ENCODE measurements at regions not wholly inside any gene's neighbourhood (a gene's known extent, or its start where the extent isn't known, plus 50 kb on each side); places are given as distances from the start of the nearest gene placed in this dataset.

DNA sequence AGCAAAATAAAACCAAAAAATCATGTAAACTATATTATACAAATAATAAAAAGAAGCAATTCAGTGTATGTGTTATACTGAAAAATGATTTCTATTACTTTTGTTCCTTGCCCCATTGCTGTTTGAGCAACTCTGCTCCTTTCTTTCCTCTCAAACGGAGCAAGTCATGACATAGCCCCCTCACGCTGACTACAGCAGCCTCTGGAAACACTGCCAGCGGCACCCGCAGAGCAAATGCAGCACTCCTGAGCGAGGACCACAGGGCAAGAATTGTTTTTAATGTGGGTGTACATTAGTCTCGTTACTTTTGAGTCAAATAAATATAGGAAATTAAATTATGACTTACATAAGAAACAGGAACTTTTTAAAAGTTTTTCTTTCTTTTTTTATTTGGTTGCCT, 350.1 kb upstream of the HSF2 start:
- Histone ChIP-seq H2AFZ (peak overlapping the region; percentile 77), H3K4me3 (peak overlapping the region; percentile 70), H3K9ac (peak overlapping the region; percentile 61), H4K20me1 (ENCODE audit: insufficient read depth) (no peaks in the 10 kb centered on the region), H3F3A (ENCODE audit: insufficient read depth) (no peaks in the 10 kb centered on the region), H3K27me3 (replicated peaks; ENCODE audit: insufficient read depth) (no peaks in the 10 kb centered on the region), H3K79me2 (ENCODE audit: insufficient read depth) (no peaks in the 10 kb centered on the region), H3K9me2 (ENCODE audit: insufficient read depth) (no peaks in the 10 kb centered on the region), H3K27ac (no peak overlapping the region), H3K36me3 (ENCODE audit: low read depth) (no peaks in the 10 kb centered on the region), H3K9me3 (ENCODE audit: low read depth) (no peaks in the 10 kb centered on the region), H3K4me1 (ENCODE audit: insufficient read depth) (peaks cover 13% of the 10 kb centered on the region; the same call in 1 of the 2 replicates), H3K4me2 (ENCODE audit: unreplicated experiment) (peak overlapping the region; percentile 82)
- TF ChIP-seq EZH2 (IDR thresholded peaks at IDR 0.05; ENCODE audit: insufficient read depth, poor library complexity, severe bottlenecking) (no peak), EZH2phosphoT487 (IDR thresholded peaks at IDR 0.05; ENCODE audit: insufficient read depth, low read depth) (no peak)
- 4% methylated on average over 6 of the region's 6 CpGs for WGBS, 2 experiments (ENCODE audit: low coverage in 1 of 2, low lambda C conversion rate in 2 of 2, missing lambda C conversion rate in 2 of 2)
- peak; percentile 75 for DNase-seq
- in situ Hi-C loops (cut with MboI): no loop called here

GRCh38 chr6:122050242-122050755, 349.2 kb upstream of the HSF2 start:
- Histone ChIP-seq H3F3A (ENCODE audit: insufficient read depth) (no peaks in the 10 kb centered on the region), H2AFZ (no peak overlapping the region), H3K36me3 (ENCODE audit: low read depth) (no peaks in the 10 kb centered on the region), H4K20me1 (ENCODE audit: insufficient read depth) (no peaks in the 10 kb centered on the region), H3K4me1 (ENCODE audit: insufficient read depth) (peaks cover 13% of the 10 kb centered on the region; the same call in 1 of the 2 replicates), H3K4me2 (ENCODE audit: unreplicated experiment) (no peak overlapping the region), H3K27ac (no peak overlapping the region), H3K79me2 (ENCODE audit: insufficient read depth) (no peaks in the 10 kb centered on the region), H3K9me2 (ENCODE audit: insufficient read depth) (no peaks in the 10 kb centered on the region), H3K9me3 (ENCODE audit: low read depth) (no peaks in the 10 kb centered on the region), H3K4me3 (no peak overlapping the region), H3K27me3 (replicated peaks; ENCODE audit: insufficient read depth) (no peaks in the 10 kb centered on the region), H3K9ac (no peak overlapping the region)
- no peak for TF ChIP-seq EZH2 (IDR thresholded peaks at IDR 0.05; ENCODE audit: insufficient read depth, poor library complexity, severe bottlenecking)
- peak; percentile 22 for DNase-seq
- in situ Hi-C loops (cut with MboI): no loop called here

- H3K27ac ChIP-seq: no peak overlapping the region
- no peaks in the 10 kb centered on the region for H3K36me3 ChIP-seq (ENCODE audit: low read depth)
- no peaks in the 10 kb centered on the region for H4K20me1 ChIP-seq (ENCODE audit: insufficient read depth)
- H3K27me3 ChIP-seq (replicated peaks; ENCODE audit: insufficient read depth): no peaks in the 10 kb centered on the region
- 90 to 91% methylated on average over 3 of the region's 3 CpGs for whole genome bisulfite sequencing, 2 experiments (ENCODE audit: low coverage in 1 of 2, low lambda C conversion rate in 2 of 2, missing lambda C conversion rate in 2 of 2)
- no peaks in the 10 kb centered on the region for H3F3A ChIP-seq (ENCODE audit: insufficient read depth)
- no peaks in the 10 kb centered on the region for H3K79me2 ChIP-seq (ENCODE audit: insufficient read depth)
- no peak overlapping the region for H2AFZ ChIP-seq
- no peak overlapping the region for H3K9ac ChIP-seq
- peaks cover 13% of the 10 kb centered on the region; the same call in 1 of the 2 replicates for H3K4me1 ChIP-seq (ENCODE audit: insufficient read depth)
- no peaks in the 10 kb centered on the region for H3K9me2 ChIP-seq (ENCODE audit: insufficient read depth)
- TF ChIP-seq EZH2phosphoT487 (IDR thresholded peaks at IDR 0.05; ENCODE audit: insufficient read depth, low read depth) (no peak), EZH2 (IDR thresholded peaks at IDR 0.05; ENCODE audit: insufficient read depth, poor library complexity, severe bottlenecking) (no peak)
- H3K4me2 ChIP-seq (ENCODE audit: unreplicated experiment): no peak overlapping the region
- no peak overlapping the region for H3K4me3 ChIP-seq
- in situ Hi-C loops (cut with MboI): no loop called here
- DNase-seq: no peak
- no peaks in the 10 kb centered on the region for H3K9me3 ChIP-seq (ENCODE audit: low read depth)
Measured at GRCh38 chr6:122052346-122052900, 347.0 kb upstream of the HSF2 start.

DNA sequence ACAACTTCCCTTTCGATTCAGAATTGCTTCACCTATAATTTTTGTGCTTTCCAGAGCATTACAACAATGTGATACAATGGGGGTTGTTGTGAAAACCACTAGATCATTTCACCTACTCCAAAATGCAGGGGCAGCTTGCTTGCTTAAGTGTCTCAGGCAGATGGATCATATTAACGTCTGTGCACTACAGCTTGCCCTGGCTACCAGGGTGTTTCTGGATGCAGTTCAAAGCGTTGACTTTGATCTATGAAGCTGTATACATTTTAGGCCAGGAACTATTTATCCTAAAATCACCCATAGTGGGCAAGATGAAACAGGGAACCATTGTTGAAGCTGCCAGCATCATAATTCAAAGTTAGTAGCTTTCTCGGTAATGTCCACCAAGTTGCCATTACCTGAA, 339.5 kb upstream of the HSF2 start:
- Histone ChIP-seq H2AFZ (no peak overlapping the region), H3K9me3 (ENCODE audit: low read depth) (no peaks in the 10 kb centered on the region), H3F3A (ENCODE audit: insufficient read depth) (no peaks in the 10 kb centered on the region), H3K4me1 (ENCODE audit: insufficient read depth) (no peaks in the 10 kb centered on the region), H3K9ac (no peak overlapping the region), H3K36me3 (ENCODE audit: low read depth) (no peaks in the 10 kb centered on the region), H3K4me2 (ENCODE audit: unreplicated experiment) (no peak overlapping the region), H3K4me3 (no peak overlapping the region), H4K20me1 (ENCODE audit: insufficient read depth) (no peaks in the 10 kb centered on the region), H3K27ac (no peak overlapping the region), H3K27me3 (replicated peaks; ENCODE audit: insufficient read depth) (no peaks in the 10 kb centered on the region), H3K9me2 (ENCODE audit: insufficient read depth) (no peaks in the 10 kb centered on the region), H3K79me2 (ENCODE audit: insufficient read depth) (no peaks in the 10 kb centered on the region)
- DNase-seq: no peak
- in situ Hi-C loops (cut with MboI): no loop called here
- 58 to 67% methylated on average over 4 of the region's 4 CpGs for WGBS, 2 experiments (ENCODE audit: low coverage in 1 of 2, low lambda C conversion rate in 2 of 2, missing lambda C conversion rate in 2 of 2)
- TF ChIP-seq EZH2 (IDR thresholded peaks at IDR 0.05; ENCODE audit: insufficient read depth, poor library complexity, severe bottlenecking): no peak
- TF ChIP-seq EZH2phosphoT487 (IDR thresholded peaks at IDR 0.05; ENCODE audit: insufficient read depth, low read depth): no peak

DNA sequence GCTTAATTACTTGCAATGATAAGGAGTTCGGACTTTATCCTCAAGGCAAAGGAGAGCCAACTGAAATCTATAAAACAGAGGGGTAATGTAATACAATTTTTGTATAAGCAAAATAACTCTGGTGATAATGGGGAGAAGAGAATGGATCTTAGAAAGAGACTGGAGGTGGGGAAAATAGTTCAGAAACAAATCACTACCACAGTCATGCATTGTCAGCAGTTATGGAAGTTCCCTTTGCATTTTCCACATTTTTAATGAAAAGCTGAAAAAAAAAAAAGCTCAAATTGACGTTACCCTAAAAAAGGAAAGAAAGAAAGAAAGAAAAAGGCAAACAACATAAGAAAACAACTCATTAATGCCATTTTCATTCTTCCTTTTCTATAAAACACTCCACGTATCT, 337.6 kb upstream of the HSF2 start:
- TF ChIP-seq EZH2 (IDR thresholded peaks at IDR 0.05; ENCODE audit: insufficient read depth, poor library complexity, severe bottlenecking): no peak
- TF ChIP-seq EZH2phosphoT487 (IDR thresholded peaks at IDR 0.05; ENCODE audit: insufficient read depth, low read depth): no peak
- no peaks in the 10 kb centered on the region for H3K27me3 ChIP-seq (replicated peaks; ENCODE audit: insufficient read depth)
- no peak overlapping the region for H3K4me2 ChIP-seq (ENCODE audit: unreplicated experiment)
- H3K4me1 ChIP-seq (ENCODE audit: insufficient read depth): no peaks in the 10 kb centered on the region
- no peaks in the 10 kb centered on the region for H3K9me3 ChIP-seq (ENCODE audit: low read depth)
- H3F3A ChIP-seq (ENCODE audit: insufficient read depth): no peaks in the 10 kb centered on the region
- no peak overlapping the region for H3K27ac ChIP-seq
- no peaks in the 10 kb centered on the region for H3K36me3 ChIP-seq (ENCODE audit: low read depth)
- H4K20me1 ChIP-seq (ENCODE audit: insufficient read depth): no peaks in the 10 kb centered on the region
- 86 to 87% methylated on average over 3 of the region's 3 CpGs for WGBS, 2 experiments (ENCODE audit: low coverage in 1 of 2, low lambda C conversion rate in 2 of 2, missing lambda C conversion rate in 2 of 2)
- DNase-seq: no peak
- H2AFZ ChIP-seq: no peak overlapping the region
- no peaks in the 10 kb centered on the region for H3K79me2 ChIP-seq (ENCODE audit: insufficient read depth)
- H3K9ac ChIP-seq: no peak overlapping the region
- H3K9me2 ChIP-seq (ENCODE audit: insufficient read depth): no peaks in the 10 kb centered on the region
- no peak overlapping the region for H3K4me3 ChIP-seq
- in situ Hi-C loops (cut with MboI): no loop called here
